Transverse colon (tissue), 4 donors: ENCODE measurements at regions not wholly inside any gene's neighbourhood (a gene's known extent, or its start where the extent isn't known, plus 50 kb on each side); places are given as distances from the start of the nearest gene placed in this dataset.

Experiments used
- DNase-seq: peaks from one replicate; pipeline ENCODE4 v3.0.0-alpha.2; 2019
- H3K27ac ChIP-seq, 4 donors: fragments of 200-600 bp; sonication (generic); 2 replicates each; pipeline ENCODE4 v1.5.1; 2016 to 2018; ENCODE audit warnings: inconsistent platforms in 4 of 4
- H3K27me3 ChIP-seq: fragments of 200-600 bp; sonication (generic); 2 replicates; pipeline ENCODE4 v1.5.1; 2017; ENCODE audit warnings: inconsistent platforms
- H3K36me3 ChIP-seq, 4 donors: fragments of 200-600 bp; sonication (generic); 2 replicates each; pipeline ENCODE4 v1.5.1; 2017 to 2019; ENCODE audit warnings: inconsistent platforms in 4 of 4
- H3K4me1 ChIP-seq, 4 donors: fragments of 200-600 bp; sonication (generic); 2 replicates each; pipeline ENCODE4 v1.5.1; 2017 to 2020; ENCODE audit warnings: inconsistent platforms in 4 of 4
- H3K4me3 ChIP-seq, 4 donors: fragments of 200-600 bp; sonication (generic); 1 replicate in 1 of 4; 2 replicates in 3 of 4; pipeline versions ENCODE4 v1.5.1 to v1.6.1; 2017 to 2019; ENCODE audit warnings: inconsistent platforms in 4 of 4
- H3K9me3 ChIP-seq, 2 donors: fragments of 200-600 bp; sonication (generic); 2 replicates each; pipeline ENCODE4 v1.5.1; 2017 to 2019; ENCODE audit warnings: inconsistent platforms in 2 of 2
- CTCF ChIP-seq, 5 experiments: fragments of 200-600 bp in 3 of 5; fragments of 450-650 bp in 2 of 5; sonication (generic) in 3 of 5; IDR thresholded peaks; 1 replicate in 2 of 5; 2 replicates in 3 of 5; pipeline ENCODE4 v1.5.1; 2016 to 2017; ENCODE audit warnings: antibody characterized with exemption in 5 of 5, inconsistent platforms in 3 of 5, mild to moderate bottlenecking in 2 of 5, moderate library complexity in 1 of 5
- EP300 ChIP-seq: sonication (generic); formaldehyde crosslinking; IDR thresholded peaks from one replicate; pipeline ENCODE4 v1.6.1; 2017; ENCODE audit warnings: antibody characterized with exemption, low read depth
- POLR2A ChIP-seq: fragments of 450-650 bp; IDR thresholded peaks from one replicate; pipeline ENCODE4 v1.6.1; 2016; ENCODE audit warnings: antibody characterized with exemption, mild to moderate bottlenecking, moderate library complexity
- POLR2AphosphoS5 ChIP-seq, 3 donors: sonication (generic); formaldehyde crosslinking; IDR thresholded peaks; one replicate each; pipeline ENCODE4 v1.6.1; 2016; ENCODE audit warnings: antibody characterized with exemption in 3 of 3
- WGBS, 2 donors: methylation state at CpG; one replicate each; pipeline ENCODE4 v1.1.5; 2018; ENCODE audit warnings: low coverage in 1 of 2; 5-methylcytosine and 5-hydroxymethylcytosine counted together
- in situ Hi-C, 4 donors: fragments of 200-750 bp; cut with MboI; loops; one replicate each; pipeline versions ENCODE4 v1.15.0 to v1.15.1; 2017; ENCODE audit warnings: low sequenced_read_pairs in 3 of 4, low pct_ligation_motif_present in 1 of 4, low pct_unique_long_range_greater_than_20kb in 1 of 4
- intact Hi-C: fragments of 100-400 bp; cut with DNase I; formaldehyde crosslinking; loops from one replicate; pipeline ENCODE4 v1.15.1; 2023; ENCODE audit warnings: low total_unique reads

- intact Hi-C loops (no loop called here), in situ Hi-C loops (no loop called here)
- Histone ChIP-seq H3K4me3 (no peak overlapping the region), H3K27me3 (no peaks in the 10 kb centered on the region), H3K4me1 (no peaks in the 10 kb centered on the region), H3K27ac (no peak overlapping the region), H3K36me3 (no peaks in the 10 kb centered on the region), H3K9me3 (no peaks in the 10 kb centered on the region)
- TF ChIP-seq EP300 (no peak), POLR2A (no peak), POLR2AphosphoS5 (IDR thresholded peaks at IDR 0.05) (no peak), CTCF (IDR thresholded peaks at IDR 0.05) (no peak)
- DNase-seq = no peak
Measured at GRCh38 chr6:18897350-18897749, 510.2 kb downstream of the RNF144B start.

- H3K36me3 ChIP-seq = no peaks in the 10 kb centered on the region
- H3K27me3 ChIP-seq = no peaks in the 10 kb centered on the region
- no peak for DNase-seq
- 81 to 83% methylated on average over 2 of the region's 2 CpGs for WGBS, 2 donors
- in situ Hi-C loops = no loop called here
- intact Hi-C loops = no loop called here
- H3K4me1 ChIP-seq = no peaks in the 10 kb centered on the region
- no peak overlapping the region for H3K27ac ChIP-seq
- no peaks in the 10 kb centered on the region for H3K9me3 ChIP-seq
- no peak for TF ChIP-seq POLR2A
- H3K4me3 ChIP-seq = no peak overlapping the region
Measured at GRCh38 chr6:18904681-18905080, 517.5 kb downstream of the RNF144B start.

DNA sequence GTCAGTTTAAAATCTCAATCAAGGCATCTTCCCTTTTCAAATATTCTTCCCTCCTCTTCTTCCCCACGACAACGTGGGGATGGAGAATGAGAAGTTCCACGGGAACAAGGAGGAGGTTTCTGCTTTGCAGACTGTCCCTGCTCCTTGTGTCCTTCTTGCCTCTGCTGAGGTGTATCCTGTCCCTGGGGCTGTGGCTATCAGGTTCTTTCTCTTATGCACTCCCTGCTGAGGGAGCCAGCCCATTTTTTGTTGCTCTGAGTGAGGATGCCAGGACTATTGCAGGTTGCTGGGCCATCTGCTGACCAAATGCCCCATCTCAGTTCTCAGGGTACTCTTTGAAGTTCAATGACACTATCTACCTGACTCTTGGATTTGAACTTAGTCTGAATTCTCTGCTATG is 533.6 kb downstream of the RNF144B start:
- intact Hi-C loops (no loop called here), in situ Hi-C loops (no loop called here)
- Histone ChIP-seq H3K4me3 (no peak overlapping the region), H3K27ac (no peak overlapping the region), H3K9me3 (no peaks in the 10 kb centered on the region), H3K36me3 (no peaks in the 10 kb centered on the region), H3K27me3 (no peaks in the 10 kb centered on the region), H3K4me1 (no peaks in the 10 kb centered on the region)
- TF ChIP-seq POLR2A = no peak
- TF ChIP-seq CTCF (IDR thresholded peaks at IDR 0.05) = no peak
- no peak for TF ChIP-seq EP300
- no peak for TF ChIP-seq POLR2AphosphoS5 (IDR thresholded peaks at IDR 0.05)
- WGBS, 2 donors = 82% methylated on average over 3 of the region's 3 CpGs; no CpG with 5 or more reads in 1 of the 2 donors
- no peak for DNase-seq

- 79 to 85% methylated on average over 3 to 4 of the region's 4 CpGs for WGBS, 2 donors
- H3K9me3 ChIP-seq = no peaks in the 10 kb centered on the region
- DNase-seq = no peak
- intact Hi-C loops (no loop called here), in situ Hi-C loops (no loop called here)
- no peak overlapping the region for H3K4me3 ChIP-seq
- no peaks in the 10 kb centered on the region for H3K4me1 ChIP-seq
- no peaks in the 10 kb centered on the region for H3K36me3 ChIP-seq
- no peak for TF ChIP-seq POLR2AphosphoS5 (IDR thresholded peaks at IDR 0.05)
- TF ChIP-seq EP300 = no peak
- no peak for TF ChIP-seq POLR2A
- TF ChIP-seq CTCF (IDR thresholded peaks at IDR 0.05) = no peak
- H3K27ac ChIP-seq = no peak overlapping the region
- H3K27me3 ChIP-seq = no peaks in the 10 kb centered on the region
Measured at GRCh38 chr6:18931086-18931485, 543.9 kb downstream of the RNF144B start.

- Histone ChIP-seq H3K36me3 (no peaks in the 10 kb centered on the region), H3K4me3 (no peak overlapping the region), H3K27ac (no peak overlapping the region), H3K4me1 (no peaks in the 10 kb centered on the region), H3K9me3 (no peaks in the 10 kb centered on the region), H3K27me3 (no peaks in the 10 kb centered on the region)
- in situ Hi-C loops (no loop called here), intact Hi-C loops (no loop called here)
- TF ChIP-seq POLR2A = no peak
- TF ChIP-seq POLR2AphosphoS5 (IDR thresholded peaks at IDR 0.05) = no peak
- TF ChIP-seq EP300 = no peak
- TF ChIP-seq CTCF (IDR thresholded peaks at IDR 0.05) = no peak
- no peak for DNase-seq
- WGBS, 2 donors = 83 to 89% methylated on average over 1 of the region's 1 CpG
Measured at GRCh38 chr6:18958146-18958545, 571.0 kb downstream of the RNF144B start.
